ENCODE measurements at regions not wholly inside any gene's neighbourhood (a gene's known extent, or its start where the extent isn't known, plus 50 kb on each side); places are given as distances from the start of the nearest gene placed in this dataset.
A peak's percentile ranks its signal among the peaks of the same experiment; 100 is the strongest.
"Not testable (repeated sequence)": the region's sequence is repeated elsewhere in the genome, so short reads cannot be mapped to it uniquely, and the experiment has no call there.

DNA sequence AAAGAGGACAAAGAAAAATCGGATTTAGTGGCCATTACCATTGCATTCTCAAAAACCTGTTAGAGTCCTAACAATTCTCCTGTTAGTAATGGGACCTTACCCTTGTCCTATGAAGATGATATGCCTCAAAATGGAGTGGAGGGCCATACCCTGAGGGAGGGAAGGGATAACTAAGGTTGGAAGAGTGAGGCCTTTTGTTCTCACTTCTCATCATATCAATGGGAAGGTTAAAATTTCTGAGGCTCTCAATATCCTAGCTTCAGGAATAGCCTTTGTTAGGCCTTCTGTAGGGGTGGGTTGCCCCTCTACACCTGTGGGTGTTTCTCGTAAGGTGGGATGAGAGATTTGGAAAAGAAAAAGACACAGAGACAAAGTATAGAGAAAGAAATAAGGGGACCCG lies 109.4 kb upstream of the SGIP1 start:
- intact Hi-C loops (cut with DNase I) = not testable (repeated sequence)

DNA sequence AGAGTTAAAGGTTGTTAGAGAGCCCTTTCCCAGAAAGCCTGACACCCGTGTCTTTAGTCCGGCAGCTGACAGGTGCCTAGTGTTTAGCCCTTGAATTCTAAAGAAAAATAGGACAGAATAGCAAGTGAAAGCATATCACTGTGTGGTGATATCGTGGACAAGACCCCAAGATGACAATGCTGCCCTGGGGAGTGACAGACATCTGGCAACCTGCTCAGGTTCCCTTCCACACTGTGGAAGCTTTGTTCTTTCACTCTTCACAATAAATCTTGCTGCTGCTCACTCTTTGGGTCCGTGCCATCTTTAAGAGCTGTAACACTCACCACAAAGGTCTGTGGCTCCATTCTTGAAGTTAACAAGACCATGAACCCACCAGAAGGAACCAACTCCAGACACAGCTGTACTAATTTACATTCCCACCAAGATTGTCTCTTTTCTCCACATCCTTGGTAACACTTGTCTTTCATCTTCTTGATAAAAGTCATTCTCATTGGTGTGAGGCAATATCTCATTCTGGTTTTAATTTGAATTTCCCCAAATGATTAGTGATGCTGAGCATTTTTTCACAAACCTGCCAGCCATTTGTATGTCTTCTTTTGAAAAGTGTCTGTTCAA lies 107.6 kb upstream of the SGIP1 start:
- intact Hi-C loops (cut with DNase I) = no loop called here

More for the DNA sequence above, 109.4 kb upstream of the SGIP1 start:
- DNase-seq = not testable (repeated sequence)

DNA sequence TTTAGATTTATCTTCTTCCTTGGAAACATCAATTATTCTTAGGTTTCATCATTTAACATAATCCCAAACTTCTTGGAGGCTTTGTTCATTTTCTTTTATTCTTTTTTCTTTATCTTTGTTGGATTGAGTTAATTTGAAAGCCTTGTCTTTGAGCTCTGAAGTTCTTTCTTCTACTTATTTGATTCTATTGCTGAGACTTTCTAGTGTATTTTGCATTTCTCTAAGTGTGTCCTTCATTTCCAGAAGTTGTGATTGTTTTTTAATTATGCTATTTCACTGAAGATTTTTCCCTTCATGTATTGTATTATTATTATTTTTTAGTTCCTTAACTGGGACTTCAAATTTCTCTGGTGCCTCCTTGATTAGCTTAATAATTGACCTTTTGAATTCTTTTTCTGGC lies 103.1 kb upstream of the SGIP1 start:
- intact Hi-C loops (cut with DNase I) = loop anchor here (10.0 kb wide), 1 partner anchor 716 kb away; no protein-coding TSS in a partner anchor
- not testable (repeated sequence) for DNase-seq

More for the DNA sequence above, 107.6 kb upstream of the SGIP1 start:
- no peak for DNase-seq

DNA sequence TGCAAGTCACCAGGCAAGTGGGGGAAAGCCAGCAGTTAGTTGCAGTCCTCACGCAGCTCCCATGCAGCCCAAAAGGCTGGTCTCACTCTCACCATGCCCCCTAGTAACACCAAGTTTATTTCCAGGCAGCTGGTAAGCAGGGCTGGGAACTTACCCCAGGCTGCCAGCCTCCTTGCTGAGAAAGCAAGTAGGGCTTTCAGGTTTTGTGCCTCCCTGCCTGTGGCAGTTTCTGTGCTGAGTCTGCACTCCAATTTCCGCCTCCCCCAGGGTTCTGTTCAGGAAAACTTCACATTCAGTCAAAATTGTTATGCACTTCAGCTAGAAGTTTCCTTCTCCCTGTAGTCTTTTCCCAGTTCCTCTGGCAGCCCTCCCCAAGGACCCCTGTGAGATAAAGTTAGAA lies 102.0 kb upstream of the SGIP1 start:
- intact Hi-C loops (cut with DNase I) = loop anchor here (10.0 kb wide), 1 partner anchor 717 kb away; no protein-coding TSS in a partner anchor
- DNase-seq = no peak

DNA sequence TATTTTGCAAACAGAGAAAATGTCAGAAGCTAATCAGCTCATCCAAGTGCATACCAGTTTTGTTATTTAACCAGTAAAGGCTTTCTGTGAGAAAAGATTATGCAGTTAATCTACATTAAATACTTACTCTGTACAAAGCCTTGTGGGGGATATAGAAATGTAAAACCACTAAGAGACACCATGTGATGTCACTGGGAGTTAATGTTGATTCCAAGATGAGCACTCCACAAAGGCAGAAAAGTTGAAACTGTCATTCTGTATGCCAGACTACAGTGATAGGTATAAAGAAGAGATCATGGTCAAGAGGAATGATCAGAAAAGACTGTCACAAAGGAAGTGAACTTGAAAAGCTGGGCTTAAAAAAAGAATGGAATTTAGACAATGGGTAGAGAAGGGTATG lies 100.3 kb upstream of the SGIP1 start:
- intact Hi-C loops (cut with DNase I) = loop anchor here (10.0 kb wide), 1 partner anchor 719 kb away; no protein-coding TSS in a partner anchor
- no peak for DNase-seq

DNA sequence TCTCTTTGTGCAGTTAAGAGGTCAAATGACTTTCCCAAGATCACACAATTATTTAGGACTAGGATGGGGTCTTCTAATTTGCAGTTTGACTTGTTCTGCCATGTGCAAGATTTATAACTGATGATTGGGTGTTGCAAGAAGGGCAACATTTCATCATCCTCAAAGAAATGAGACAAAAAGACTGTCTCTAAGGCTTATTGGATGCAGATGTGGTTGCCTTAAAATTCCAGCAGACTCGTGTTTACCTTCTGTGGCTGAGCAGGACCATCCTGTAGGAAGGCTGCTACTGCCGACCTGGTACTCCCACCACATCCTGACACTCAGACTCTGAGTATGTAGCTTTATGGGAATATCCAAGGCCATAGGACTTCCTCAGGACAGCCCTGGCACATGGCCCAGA lies 99.9 kb upstream of the SGIP1 start:
- intact Hi-C loops (cut with DNase I) = loop anchor here (10.0 kb wide), 1 partner anchor 719 kb away; no protein-coding TSS in a partner anchor
- no peak for DNase-seq

DNA sequence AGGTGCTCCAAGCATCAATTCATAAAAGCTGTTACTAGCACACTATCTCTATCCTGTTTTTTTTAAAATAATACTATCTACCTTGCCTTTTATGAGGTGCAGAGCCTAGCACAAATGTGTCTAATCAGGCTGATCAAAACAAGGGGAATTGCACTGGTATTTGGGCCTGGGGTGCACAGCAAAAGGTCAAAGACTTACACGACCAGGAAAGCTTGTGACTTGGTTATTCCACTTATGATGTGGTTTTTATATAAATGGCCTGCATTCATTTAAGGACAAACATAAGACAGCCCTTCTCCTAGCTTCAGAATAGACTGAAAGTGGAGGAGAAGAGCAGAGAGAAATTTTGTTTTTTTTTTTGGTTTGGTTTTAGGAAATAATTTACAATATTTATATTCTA lies 98.4 kb upstream of the SGIP1 start:
- intact Hi-C loops (cut with DNase I) = loop anchor here (5.0 to 10.0 kb wide), 2 partner anchors 168 to 721 kb away; no protein-coding TSS in a partner anchor
- no peak for DNase-seq

DNA sequence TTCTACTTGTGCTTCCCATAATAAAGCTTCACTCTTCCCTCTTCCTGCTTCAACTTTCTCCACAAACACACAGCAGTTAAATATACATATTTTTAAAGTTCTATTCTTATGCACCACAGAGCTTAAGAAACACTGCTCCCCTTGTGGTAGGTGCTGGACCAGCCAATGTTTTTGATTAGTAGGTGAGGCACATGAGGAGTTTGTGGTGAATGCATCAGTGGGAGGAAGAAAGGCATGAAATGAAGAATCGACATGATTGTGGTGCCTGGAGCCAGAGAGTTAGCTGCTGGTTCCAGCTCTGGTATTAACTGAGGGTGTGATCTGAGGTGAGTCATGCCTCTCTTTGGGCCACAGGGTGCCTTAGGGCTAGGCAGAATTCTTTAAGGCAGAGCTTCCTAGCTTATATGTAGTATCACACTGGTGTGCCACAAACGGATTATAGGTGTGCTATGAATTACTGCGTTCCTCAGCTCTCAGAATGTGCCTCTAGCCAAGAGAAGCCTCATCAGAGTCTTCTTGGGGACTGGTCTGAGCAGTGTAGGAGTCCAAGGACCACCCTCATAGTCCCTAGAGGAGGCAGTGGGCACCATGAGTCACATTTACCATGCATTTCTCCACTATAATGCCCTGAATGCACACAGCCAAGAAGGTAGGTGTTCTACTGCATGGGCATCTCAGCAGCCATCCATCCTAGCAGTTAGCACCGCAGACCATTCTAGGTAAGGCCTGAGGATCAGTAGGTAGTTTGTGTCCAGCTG lies 97.4 kb upstream of the SGIP1 start:
- intact Hi-C loops (cut with DNase I) = loop anchor here (5.0 to 10.0 kb wide), 2 partner anchors 169 to 722 kb away; no protein-coding TSS in a partner anchor
- DNase-seq = no peak

DNA sequence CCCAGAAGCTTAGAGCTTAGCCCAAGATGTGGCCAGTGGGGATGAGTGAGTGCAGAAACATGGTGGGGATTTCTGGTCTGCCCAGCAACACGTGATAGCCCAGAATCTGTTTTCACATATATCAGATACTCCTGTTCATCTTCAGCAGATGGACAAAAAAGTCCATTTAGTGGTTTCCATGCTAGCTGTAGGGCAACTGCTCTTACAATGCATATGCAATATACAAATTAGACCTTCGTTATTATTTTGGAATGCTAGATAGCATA lies 96.9 kb upstream of the SGIP1 start:
- intact Hi-C loops (cut with DNase I) = loop anchor here (5.0 to 10.0 kb wide), 2 partner anchors 170 to 722 kb away; no protein-coding TSS in a partner anchor
- DNase-seq = no peak

DNA sequence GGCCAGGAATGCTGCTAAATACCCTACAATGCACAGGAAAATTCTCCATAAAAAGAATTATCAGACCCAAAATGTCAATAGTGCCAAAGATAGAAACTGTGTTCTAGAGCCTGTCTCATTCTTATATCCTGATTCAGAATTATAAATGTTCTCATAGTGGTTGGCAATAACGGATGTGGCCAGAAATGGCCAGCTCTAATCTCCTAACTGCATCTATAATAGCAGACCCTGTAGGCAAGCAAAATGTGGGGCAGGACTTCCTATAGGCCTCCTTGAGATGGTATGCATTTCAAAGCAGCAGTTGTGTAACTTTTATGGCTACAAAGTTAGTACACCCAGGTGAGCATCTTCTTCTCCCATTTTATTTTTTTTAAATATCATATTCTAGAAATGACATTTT lies 95.9 kb upstream of the SGIP1 start:
- no peak for DNase-seq
- intact Hi-C loops (cut with DNase I) = loop anchor here (5.0 to 10.0 kb wide), 2 partner anchors 171 to 723 kb away; no protein-coding TSS in a partner anchor

DNA sequence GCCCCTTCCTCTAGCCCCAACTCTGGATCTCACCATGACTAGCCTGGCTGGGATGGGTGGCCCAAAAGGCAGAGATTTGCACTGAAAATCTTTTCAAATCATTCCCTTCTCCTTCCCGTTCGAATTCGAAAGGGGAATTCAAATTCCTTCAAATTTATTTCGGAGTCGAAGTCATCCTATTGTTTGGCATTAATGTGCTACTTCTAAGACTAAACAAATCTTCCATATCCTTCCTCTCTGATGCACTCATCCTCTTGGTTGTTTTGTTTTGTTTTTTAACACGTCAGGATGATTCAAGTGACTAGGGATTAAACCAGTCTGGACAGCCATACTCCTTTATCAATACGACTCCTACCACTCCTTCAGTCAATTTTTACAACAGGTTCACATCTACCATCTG lies 95.5 kb upstream of the SGIP1 start:
- DNase-seq = no peak
- intact Hi-C loops (cut with DNase I) = loop anchor here (5.0 to 10.0 kb wide), 2 partner anchors 171 to 724 kb away; no protein-coding TSS in a partner anchor

DNA sequence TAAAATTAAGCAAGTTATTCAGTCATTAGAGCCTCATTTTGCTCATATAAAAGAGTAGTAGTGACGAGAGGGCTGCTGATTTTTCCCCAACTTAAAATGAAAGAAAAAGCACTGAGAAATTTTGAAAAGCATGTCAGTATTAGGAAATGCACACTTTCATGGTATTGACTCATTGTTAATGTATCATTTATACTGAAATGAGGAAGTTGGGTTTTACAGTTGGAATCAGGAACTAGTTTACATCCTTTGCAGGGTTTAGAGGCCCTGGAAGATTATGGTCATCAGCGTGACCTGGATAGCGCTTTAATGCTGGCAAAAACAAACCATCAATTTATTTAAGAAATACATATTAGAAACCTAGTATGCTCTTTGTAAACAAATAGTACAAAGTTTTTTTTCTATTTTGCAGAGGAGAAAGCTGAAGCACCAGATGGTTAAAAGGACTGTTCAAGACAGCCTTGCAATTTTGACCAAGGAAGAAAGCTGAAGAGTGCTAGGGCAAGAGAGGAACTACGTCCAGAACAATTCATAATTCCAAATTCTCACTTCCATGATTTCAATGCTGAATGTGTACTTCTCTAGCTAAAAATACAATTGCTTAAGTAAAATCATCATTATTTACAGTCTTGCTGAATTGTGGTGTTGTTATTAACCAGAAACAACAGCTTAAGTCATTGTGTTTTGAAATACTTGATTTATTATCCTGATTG lies 94.8 kb upstream of the SGIP1 start:
- no peak for DNase-seq
- intact Hi-C loops (cut with DNase I) = loop anchor here (5.0 to 10.0 kb wide), 2 partner anchors 172 to 724 kb away; no protein-coding TSS in a partner anchor

DNA sequence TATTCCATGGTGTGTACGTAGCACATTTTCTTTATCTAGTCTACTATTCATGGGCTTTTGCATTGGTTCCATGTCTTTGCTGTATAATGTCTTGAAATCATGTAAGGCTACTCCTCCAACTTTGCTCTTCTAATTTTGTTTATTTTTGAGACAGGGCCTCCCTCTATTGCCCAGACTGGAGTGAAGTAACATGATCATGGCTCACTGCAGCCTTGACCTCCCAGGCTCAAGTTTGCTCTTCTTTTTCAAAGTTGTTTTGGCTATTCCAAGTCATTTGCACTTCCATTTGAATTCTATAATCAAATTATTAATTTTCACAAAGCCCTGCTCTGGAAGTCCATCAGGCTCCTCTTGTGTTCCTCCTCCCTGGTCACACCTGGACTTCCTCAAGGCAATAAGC lies 90.2 kb upstream of the SGIP1 start:
- intact Hi-C loops (cut with DNase I) = loop anchor here (10.0 kb wide), 1 partner anchor 69 kb away; no protein-coding TSS in a partner anchor

DNA sequence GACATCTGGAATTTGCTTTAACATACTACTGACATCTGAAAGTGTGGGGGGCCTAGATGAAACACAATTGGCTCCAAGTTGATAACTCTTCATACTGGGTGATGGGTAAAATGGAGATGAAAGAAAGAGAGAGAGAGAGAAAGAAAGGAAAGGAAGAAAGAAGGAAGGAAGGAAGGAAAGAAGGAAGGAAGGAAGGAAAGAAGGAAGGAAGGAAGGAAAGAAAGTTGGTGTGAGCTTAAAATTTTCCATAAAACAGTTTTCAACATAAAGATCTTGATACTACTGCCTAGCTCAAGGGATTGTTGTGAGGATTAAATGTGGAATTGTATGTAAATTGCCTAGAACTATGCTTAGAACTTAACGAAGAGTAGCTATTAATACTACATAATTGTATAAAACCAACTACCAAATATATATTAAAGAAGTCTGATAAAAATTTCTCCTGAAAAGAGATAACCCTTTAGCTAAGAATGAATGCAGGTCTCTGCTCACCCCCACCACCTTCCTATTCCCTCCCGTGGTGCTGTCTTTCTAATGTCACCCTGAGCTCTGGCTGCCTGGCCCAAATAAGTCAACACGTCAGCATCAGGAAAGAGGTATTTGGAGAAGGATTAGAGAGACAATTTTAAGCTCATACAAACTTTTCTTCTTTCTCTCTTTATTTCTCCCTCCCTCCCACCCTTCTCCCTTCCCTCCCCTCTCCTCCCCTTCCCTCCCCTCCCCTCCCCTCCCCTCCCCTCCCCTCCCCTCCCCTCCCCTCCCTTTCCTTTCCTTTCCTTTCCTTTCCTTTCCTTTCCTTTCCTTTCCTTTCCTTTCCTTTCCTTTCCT lies 89.3 kb upstream of the SGIP1 start:
- intact Hi-C loops (cut with DNase I) = loop anchor here (5.0 to 10.0 kb wide), 3 partner anchors 70 to 487 kb away; no protein-coding TSS in a partner anchor
- no peak for DNase-seq

More for the DNA sequence above, 90.2 kb upstream of the SGIP1 start:
- DNase-seq = no peak

DNA sequence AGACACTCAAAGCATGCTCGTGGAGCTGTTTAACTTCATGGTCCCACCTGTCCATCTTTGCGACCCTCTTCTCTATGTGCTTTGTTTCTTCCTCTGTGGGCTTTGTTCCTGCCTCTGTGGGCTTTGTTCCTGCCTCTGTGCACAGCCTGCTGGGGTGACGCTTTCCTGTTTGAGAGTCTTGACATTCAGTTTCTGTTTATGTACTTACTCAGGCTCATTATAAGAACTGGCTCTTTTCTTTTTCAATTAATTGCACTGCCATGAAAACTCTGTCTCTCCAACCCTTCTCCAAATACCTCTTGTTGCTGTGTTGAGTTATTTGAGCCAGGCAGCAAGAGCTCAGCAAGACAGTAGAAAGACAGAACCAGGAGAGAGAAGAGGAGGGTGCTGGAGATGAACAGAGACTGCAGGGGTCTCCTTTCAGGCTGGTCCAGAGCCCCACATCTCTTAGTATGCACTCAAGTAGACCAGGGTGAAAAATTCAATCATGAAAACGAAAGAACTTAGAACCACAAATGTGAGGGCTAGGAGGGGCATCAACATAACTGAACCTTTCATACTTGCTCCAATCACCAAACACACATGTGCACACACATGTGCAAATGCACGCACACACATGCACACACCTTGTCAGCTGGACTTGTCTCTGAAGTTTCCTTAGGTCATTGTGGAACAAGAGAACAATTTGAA lies 88.3 kb upstream of the SGIP1 start:
- peak in 29 of 42 donors; percentile 7 to 67 (median 31) for DNase-seq
- intact Hi-C loops (cut with DNase I) = loop anchor here (5.0 to 10.0 kb wide), 3 partner anchors 71 to 488 kb away; no protein-coding TSS in a partner anchor

DNA sequence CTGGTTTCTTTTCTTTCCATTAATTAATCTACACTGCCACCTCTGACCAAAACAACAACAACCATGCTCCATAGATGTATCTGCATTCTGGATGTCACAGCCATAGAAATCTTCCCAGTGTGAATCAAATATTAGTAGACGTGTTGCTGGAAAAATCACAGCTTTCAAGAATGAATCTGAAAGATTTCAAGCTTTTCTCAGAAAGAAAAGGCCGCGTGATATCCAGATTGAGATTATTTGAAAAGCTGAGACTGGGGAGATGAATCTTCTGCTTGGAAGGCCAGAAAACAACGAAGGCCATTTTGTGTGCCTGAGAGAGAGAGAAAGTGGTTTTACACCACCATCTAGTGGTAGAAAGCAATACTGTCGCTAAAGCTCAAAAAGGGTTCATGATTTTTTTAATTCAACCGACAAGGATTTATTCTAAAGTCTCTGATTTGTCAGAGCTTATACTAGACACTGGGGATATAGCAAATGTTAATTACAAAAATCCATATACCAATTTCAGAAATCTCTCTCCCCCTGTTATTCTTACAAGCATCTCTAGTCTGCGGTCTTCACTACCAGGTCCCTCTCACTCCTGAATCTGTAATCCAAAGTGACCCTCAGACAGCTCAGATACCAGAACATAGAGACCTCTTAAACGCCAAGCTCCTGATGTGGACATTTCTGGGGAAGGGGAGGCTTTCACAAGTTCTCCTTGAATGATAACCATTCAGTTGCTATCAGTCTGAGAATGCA lies 87.5 kb upstream of the SGIP1 start:
- intact Hi-C loops (cut with DNase I) = loop anchor here (5.0 to 10.0 kb wide), 3 partner anchors 72 to 489 kb away; no protein-coding TSS in a partner anchor
- peak in 22 of 42 donors; percentile 6 to 79 (median 38) for DNase-seq

DNA sequence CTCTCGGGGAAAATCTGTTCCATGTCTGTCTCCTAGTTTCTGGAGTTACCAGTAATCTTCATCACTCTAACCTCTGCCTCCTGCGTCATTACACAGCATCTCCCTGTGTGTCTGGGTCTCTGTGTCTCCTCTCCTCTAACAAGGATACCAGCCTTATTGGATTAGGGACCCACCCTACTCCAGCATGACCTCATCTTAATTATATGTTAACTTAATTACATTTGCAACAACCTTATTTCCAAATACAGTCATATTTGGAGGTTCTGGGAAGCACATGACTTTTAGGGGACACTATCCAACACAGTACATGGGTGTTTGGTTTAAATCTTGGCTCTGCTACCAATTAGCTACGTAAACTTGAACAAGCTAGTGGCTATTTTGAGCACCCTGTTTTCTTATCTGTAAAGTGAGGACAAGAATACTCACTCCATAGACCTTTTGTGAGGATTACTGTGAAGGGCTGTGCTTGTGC lies 83.9 kb upstream of the SGIP1 start:
- no peak for DNase-seq
- intact Hi-C loops (cut with DNase I) = no loop called here
